ENCODE measurements at regions not wholly inside any gene's neighbourhood (a gene's known extent, or its start where the extent isn't known, plus 50 kb on each side); places are given as distances from the start of the nearest gene placed in this dataset.

DNA sequence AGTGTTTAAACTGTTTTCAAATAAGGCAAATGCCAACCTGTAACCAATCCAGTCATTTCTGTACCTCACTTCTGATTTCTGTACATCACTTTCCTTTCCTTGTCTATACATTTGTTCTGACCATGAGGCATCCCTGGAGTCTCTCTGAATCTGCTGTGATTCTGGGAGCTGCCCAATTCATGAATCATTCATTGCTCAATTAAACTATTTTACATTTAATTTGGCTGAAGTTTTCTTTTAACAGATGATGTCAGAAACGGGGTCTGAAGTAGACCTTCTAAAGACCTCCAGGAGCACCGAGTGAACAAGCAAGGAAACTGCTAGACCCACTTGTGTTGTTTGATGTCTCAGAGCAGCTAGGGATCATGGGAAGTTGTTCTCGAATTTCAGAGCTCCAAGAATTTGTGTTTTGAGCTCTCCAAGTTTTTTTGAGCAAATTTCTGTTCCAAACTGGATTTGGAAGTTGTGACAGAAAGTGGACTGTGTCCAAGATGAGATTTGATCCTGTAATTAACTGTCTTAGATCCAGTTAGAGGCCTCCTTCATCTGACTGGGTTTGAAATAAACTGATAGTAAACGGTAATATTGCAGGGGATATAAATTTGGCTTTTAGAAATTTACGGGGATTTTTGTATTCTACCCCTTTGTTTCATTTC is 490.8 kb upstream of the ST8SIA4 start:
- Histone ChIP-seq H2AFZ (ENCODE audit: low read depth, low read length) (no peak overlapping the region), H3K27ac (ENCODE audit: low read length) (no peak overlapping the region), H3K9me3 (ENCODE audit: low read length) (no peaks in the 10 kb centered on the region), H3K4me2 (ENCODE audit: low read length) (no peak overlapping the region), H3K27me3 (ENCODE audit: insufficient read depth, low read depth, low read length) (no peaks in the 10 kb centered on the region), H3K36me3 (ENCODE audit: insufficient read depth, low read length) (no peaks in the 10 kb centered on the region), H3K9me2 (ENCODE audit: insufficient read depth, low read length) (no peaks in the 10 kb centered on the region), H3K4me3 (ENCODE audit: low read length) (no peak overlapping the region), H4K20me1 (ENCODE audit: insufficient read depth) (no peaks in the 10 kb centered on the region), H3F3A (ENCODE audit: insufficient read depth, low read length, poor library complexity, severe bottlenecking) (no peaks in the 10 kb centered on the region), H3K79me2 (replicated peaks; ENCODE audit: insufficient read depth, low read length) (no peaks in the 10 kb centered on the region), H3K9ac (ENCODE audit: low read length) (no peak overlapping the region)
- TF ChIP-seq POLR2AphosphoS5 (IDR thresholded peaks at IDR 0.05) (no peak), RAD21 (conservative IDR thresholded peaks at IDR 0.05) (no peak), TAF1 (IDR thresholded peaks at IDR 0.05; ENCODE audit: low read depth) (no peak), EZH2 (IDR thresholded peaks at IDR 0.05; ENCODE audit: borderline replicate concordance, insufficient read depth, low read length, poor library complexity, severe bottlenecking) (no peak), EP300 (conservative IDR thresholded peaks at IDR 0.05; ENCODE audit: poor library complexity, severe bottlenecking) (no peak), SMC3 (conservative IDR thresholded peaks at IDR 0.05; ENCODE audit: poor library complexity) (no peak), MXI1 (conservative IDR thresholded peaks at IDR 0.05; ENCODE audit: poor library complexity, severe bottlenecking) (no peak)
- TF ChIP-seq, protein P1, sequence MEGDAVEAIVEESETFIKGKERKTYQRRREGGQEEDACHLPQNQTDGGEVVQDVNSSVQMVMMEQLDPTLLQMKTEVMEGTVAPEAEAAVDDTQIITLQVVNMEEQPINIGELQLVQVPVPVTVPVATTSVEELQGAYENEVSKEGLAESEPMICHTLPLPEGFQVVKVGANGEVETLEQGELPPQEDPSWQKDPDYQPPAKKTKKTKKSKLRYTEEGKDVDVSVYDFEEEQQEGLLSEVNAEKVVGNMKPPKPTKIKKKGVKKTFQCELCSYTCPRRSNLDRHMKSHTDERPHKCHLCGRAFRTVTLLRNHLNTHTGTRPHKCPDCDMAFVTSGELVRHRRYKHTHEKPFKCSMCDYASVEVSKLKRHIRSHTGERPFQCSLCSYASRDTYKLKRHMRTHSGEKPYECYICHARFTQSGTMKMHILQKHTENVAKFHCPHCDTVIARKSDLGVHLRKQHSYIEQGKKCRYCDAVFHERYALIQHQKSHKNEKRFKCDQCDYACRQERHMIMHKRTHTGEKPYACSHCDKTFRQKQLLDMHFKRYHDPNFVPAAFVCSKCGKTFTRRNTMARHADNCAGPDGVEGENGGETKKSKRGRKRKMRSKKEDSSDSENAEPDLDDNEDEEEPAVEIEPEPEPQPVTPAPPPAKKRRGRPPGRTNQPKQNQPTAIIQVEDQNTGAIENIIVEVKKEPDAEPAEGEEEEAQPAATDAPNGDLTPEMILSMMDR (IDR thresholded peaks at IDR 0.05; ENCODE audit: poor library complexity, severe bottlenecking): no peak
- TF ChIP-seq, protein P2, sequence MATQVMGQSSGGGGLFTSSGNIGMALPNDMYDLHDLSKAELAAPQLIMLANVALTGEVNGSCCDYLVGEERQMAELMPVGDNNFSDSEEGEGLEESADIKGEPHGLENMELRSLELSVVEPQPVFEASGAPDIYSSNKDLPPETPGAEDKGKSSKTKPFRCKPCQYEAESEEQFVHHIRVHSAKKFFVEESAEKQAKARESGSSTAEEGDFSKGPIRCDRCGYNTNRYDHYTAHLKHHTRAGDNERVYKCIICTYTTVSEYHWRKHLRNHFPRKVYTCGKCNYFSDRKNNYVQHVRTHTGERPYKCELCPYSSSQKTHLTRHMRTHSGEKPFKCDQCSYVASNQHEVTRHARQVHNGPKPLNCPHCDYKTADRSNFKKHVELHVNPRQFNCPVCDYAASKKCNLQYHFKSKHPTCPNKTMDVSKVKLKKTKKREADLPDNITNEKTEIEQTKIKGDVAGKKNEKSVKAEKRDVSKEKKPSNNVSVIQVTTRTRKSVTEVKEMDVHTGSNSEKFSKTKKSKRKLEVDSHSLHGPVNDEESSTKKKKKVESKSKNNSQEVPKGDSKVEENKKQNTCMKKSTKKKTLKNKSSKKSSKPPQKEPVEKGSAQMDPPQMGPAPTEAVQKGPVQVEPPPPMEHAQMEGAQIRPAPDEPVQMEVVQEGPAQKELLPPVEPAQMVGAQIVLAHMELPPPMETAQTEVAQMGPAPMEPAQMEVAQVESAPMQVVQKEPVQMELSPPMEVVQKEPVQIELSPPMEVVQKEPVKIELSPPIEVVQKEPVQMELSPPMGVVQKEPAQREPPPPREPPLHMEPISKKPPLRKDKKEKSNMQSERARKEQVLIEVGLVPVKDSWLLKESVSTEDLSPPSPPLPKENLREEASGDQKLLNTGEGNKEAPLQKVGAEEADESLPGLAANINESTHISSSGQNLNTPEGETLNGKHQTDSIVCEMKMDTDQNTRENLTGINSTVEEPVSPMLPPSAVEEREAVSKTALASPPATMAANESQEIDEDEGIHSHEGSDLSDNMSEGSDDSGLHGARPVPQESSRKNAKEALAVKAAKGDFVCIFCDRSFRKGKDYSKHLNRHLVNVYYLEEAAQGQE (IDR thresholded peaks at IDR 0.05; ENCODE audit: borderline replicate concordance): no peak

DNA sequence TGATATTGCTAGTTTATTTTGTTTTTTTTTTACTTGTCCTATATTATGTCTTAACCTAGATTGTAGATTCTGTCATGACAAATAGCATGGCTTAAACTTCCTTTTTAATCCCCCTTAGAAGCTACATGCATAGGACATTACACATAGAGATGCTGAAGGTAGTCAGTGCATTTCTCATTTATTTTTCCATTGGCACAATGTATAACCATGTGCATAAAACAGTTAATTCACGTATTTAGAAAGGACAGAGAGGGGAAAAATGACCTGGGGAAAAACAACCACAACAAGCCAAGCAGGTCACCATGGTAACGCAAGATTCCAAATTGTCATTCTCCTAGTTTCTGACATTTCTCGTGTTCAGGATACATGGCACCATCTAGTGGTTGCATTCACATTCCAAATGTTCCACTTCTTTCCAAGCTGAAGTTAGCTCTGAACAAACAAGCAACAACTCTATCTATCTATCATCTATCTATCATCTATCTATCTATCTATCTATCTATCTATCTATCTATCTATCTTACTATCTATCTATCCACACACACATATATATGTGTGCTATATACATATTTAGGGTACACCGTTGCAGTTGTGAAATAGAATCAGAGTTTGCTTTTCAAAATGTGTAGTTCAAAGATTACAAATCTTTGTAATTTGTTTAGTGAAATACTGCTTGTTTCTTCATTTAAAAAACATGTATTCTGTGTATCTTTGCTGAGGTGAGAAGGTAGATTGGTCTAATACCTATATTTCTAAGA is 487.2 kb upstream of the ST8SIA4 start:
- Histone ChIP-seq H3K4me2 (ENCODE audit: low read length) (no peak overlapping the region), H3K79me2 (replicated peaks; ENCODE audit: insufficient read depth, low read length) (no peaks in the 10 kb centered on the region), H3K9me2 (ENCODE audit: insufficient read depth, low read length) (no peaks in the 10 kb centered on the region), H3K4me3 (ENCODE audit: low read length) (no peak overlapping the region), H3K27me3 (ENCODE audit: insufficient read depth, low read depth, low read length) (no peaks in the 10 kb centered on the region), H3K36me3 (ENCODE audit: insufficient read depth, low read length) (no peaks in the 10 kb centered on the region), H2AFZ (ENCODE audit: low read depth, low read length) (no peak overlapping the region), H3K9ac (ENCODE audit: low read length) (no peak overlapping the region), H3F3A (ENCODE audit: insufficient read depth, low read length, poor library complexity, severe bottlenecking) (no peaks in the 10 kb centered on the region), H3K27ac (ENCODE audit: low read length) (no peak overlapping the region), H3K9me3 (ENCODE audit: low read length) (no peaks in the 10 kb centered on the region), H4K20me1 (ENCODE audit: insufficient read depth) (no peaks in the 10 kb centered on the region)
- TF ChIP-seq, protein P2 (IDR thresholded peaks at IDR 0.05; ENCODE audit: borderline replicate concordance): peak; percentile 42
- TF ChIP-seq RAD21 (conservative IDR thresholded peaks at IDR 0.05) (peak; percentile 92), POLR2AphosphoS5 (IDR thresholded peaks at IDR 0.05) (no peak), EZH2 (IDR thresholded peaks at IDR 0.05; ENCODE audit: borderline replicate concordance, insufficient read depth, low read length, poor library complexity, severe bottlenecking) (no peak), TAF1 (IDR thresholded peaks at IDR 0.05; ENCODE audit: low read depth) (no peak), SMC3 (conservative IDR thresholded peaks at IDR 0.05; ENCODE audit: poor library complexity) (peak; percentile 92), MXI1 (conservative IDR thresholded peaks at IDR 0.05; ENCODE audit: poor library complexity, severe bottlenecking) (no peak), EP300 (conservative IDR thresholded peaks at IDR 0.05; ENCODE audit: poor library complexity, severe bottlenecking) (no peak)
- TF ChIP-seq, protein P1 (IDR thresholded peaks at IDR 0.05; ENCODE audit: poor library complexity, severe bottlenecking): peak; percentile 92
